ENCODE measurements at regions not wholly inside any gene's neighbourhood (a gene's known extent, or its start where the extent isn't known, plus 50 kb on each side); places are given as distances from the start of the nearest gene placed in this dataset.

DNA sequence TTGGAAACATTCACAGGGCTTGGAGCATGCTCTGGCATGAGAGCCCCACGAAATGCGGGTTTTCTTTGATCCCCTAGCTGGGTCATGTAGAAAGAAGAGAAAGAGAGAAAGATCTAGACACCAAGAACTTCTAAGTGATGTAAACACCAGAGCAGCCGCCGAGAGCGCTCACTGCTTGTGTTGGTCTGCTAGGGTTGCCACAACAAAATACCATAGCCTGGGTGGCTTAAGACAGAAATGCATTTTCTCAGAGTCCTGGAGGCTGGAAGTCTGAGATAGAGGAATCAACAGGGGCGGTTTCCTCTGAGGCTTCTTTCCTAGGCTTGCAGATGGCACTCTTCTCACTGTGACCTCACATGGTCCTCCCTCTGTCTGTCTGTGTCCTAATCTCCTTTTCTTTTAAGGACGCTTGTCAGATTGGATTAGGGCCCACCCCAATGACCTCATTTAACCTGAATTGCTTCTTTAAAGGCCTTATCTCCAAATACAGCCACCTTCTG, 139.5 kb downstream of the CYLD start:
- DNase-seq: no peak

DNA sequence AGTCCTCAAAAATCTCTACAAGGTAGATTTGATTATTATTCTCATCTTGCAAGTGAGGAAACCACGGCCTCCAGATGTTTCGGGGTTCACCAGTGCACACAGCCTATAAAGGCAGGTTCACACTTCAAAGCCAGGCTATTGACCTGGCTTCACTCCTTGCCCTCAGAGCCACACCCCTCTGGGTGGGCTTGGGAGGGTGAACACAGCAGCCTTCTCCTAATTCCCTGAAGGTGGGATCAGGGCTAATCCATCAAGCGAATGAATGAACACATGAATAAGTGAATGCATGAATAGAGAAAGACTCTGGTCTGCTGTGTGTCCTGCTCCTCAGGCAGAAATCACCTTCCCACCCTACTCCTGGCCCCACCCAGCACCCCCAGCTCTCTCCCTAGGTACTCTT, 139.0 kb downstream of the CYLD start:
- no peak for DNase-seq

DNA sequence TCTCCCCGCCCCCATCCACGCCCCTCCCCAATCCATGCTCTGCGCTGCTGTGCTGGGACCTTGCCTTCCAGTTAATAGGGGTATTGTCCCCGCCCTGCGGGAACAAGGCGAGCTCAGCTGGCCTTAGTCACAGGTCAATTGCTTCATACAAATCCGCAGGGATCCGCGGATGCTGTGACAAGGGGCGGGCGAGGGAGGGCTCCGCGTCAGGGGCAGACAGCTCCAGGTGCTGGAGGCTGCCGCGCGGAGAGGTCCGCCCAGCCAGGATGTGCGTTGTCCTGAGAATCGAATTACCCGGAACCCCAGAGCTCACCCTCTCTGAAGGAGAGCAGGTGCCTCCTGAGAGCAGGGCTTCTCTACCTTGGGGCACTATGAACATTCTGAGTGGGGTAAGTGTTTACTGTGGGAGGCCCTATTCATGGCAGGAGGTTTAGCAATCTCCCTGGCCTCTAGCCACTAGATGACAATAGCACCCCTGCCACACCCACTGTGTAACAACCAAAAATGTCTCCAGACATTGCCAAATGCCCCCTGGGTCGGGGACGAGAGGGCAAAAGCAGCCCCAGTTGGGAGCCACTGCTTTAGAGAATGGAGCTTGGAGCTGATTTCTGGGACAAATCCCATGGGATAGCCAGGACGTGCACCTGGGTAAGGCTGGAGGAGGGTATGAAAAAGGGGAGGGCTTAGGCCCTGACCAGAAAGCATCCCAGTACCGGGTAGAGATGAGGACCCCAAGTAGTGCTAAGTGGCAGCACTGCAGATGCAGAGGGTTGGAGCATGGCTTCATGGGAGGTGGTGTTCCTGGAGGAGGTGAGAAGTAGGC, 138.2 kb downstream of the CYLD start:
- DNase-seq: peak in 13 of 58 donors; percentile 14 to 63 (median 39)

DNA sequence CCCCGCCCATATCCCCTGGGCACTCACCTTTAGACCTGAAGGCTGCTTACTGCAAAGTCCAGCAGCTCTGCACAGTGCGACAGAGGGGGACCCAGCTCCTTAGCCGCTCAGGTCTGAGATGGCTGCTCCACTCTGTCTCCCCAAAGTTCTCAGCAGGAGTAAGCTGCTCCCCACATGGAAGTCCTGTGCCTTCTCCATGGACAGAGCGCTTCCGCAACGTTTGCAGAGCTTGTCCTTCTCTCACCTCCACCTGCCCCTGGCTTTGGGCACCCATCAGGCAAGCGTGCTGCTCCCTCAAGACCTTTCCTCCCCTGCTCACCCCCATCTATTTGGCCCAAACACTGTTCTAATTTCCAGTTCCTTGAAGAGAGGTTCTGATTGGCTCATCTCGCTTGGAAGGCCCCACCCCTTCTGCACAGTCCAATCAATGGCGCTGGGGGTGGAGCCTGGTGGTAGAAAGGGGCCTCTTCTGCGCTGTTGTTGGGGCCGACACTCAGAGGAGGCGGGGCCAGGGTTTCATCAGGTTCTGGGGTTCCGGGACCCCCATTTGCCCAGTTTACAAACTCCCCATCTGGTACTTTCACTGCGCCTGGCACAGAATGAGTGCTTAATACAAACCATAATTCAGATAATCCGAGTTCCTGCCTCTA, 137.2 kb downstream of the CYLD start:
- peak in 2 of 58 donors; percentile 6 to 24 for DNase-seq

DNA sequence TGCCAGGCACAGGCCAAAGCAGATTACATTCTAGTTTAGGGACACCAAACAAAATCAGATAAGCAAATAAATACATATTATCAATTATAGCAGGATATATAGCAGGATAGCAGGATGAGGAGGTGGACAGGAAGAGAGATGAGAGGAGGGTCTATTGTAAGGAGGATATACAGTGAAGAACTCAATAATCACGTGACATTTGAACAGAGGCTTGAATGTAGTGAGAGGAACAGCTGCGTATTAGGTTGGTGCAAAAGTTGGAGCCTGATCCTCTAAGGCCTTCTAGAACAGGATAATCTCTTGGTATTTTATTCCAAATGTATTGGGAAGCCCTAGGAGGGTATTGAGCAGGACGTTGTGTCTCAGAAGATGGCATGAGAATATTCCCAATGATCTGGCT, 136.7 kb downstream of the CYLD start:
- no peak for DNase-seq

DNA sequence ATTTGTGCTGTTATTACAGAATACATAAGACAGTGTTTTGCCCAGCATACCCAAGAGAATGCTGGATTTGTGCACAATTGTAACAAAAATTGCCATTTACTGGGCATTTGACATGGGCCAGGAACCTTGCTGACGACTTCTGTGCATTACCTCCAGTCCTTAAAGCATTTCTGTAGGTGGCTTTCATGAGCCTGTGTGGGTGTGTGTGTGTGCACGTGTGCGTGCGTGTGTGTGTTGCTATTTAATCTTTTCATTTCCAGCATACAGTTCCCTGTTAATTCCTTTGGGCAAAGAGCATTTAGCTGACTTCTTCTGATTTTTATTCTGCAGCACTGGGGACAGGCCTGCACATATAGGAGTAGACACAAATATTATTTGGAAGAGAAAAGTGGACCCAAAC, 134.4 kb downstream of the CYLD start:
- no peak for DNase-seq

DNA sequence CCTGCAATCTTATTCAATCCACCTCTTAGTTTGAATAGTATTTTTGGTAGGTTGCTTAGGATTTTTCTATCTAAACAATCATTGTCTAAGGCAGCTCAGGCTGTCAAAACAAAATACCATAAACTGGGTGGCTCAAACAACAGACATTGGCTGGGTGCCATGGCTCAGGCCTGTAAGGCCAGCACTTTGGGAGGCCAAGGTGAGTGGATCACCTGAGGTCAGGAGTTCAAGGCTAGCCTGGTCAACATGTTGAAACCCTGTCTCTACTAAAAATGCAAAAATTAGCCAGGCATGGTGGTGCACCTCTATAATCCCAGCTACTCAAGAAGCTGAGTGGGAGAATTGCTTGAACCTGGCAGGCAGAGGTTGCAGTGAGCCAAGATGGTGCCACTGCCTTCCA, 126.7 kb downstream of the CYLD start:
- no peak for DNase-seq

DNA sequence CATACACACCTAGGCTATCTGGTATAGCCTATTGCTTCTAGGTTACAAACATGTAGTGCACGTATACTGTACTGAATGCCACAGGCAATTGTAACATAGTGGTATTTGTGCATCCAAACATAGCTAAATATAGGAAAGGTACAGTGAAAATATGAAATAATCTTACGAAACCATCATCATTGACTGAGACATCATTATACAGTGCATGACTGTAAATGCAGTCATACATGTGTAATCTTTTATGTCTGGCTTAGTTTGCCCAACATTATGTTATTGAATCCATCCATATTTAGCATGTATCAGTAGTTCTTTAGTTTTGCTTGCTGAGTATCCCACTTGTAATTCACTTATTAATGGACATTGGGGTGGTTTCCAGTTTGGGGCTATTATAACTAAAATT, 124.9 kb downstream of the CYLD start:
- DNase-seq: no peak

DNA sequence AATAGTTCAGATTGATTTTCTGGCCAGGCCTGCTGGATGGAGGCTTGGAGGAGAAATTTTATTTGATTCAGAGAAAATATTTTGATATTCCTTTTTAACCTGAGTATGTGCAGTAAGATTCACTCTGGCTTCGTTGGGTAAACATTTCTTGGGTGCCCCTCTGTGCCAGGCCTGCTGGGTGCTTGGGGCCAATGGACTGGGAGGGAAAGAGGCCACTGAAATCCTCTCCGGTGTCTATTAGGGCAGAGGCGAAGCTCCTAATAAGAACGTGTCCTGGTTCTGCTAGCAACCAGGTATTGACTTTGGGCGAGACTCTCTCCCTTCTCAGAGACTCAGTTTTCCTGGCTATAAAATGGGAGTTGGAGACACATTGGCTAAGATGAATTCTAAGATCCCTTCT, 122.5 kb downstream of the CYLD start:
- no peak for DNase-seq

DNA sequence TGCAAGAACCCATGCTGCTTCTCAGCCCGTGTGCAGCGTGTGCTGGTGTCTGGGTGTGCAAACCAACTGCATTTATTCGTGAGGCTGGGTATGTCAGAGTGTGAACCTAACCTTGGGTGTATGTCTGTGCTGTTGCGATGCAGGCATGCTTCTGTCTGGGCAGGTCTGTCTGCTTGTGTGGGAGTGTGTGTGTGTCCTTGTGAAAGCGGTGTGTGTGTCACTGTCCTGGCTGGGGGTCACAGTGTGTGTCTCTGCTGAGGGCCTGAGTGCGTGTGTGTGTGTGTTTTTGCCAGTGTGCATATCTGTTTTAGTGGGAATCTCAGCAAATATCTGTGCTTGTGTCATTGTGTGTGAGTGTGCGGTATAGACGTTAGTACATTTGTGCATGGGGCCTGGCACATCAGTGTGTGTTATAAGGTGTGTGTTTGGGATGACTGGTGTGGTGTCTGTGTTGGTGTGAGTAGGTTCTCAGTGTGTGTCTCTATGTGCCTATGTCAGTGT, 121.8 kb downstream of the CYLD start:
- DNase-seq: peak in 1 of 58 donors; percentile 29

DNA sequence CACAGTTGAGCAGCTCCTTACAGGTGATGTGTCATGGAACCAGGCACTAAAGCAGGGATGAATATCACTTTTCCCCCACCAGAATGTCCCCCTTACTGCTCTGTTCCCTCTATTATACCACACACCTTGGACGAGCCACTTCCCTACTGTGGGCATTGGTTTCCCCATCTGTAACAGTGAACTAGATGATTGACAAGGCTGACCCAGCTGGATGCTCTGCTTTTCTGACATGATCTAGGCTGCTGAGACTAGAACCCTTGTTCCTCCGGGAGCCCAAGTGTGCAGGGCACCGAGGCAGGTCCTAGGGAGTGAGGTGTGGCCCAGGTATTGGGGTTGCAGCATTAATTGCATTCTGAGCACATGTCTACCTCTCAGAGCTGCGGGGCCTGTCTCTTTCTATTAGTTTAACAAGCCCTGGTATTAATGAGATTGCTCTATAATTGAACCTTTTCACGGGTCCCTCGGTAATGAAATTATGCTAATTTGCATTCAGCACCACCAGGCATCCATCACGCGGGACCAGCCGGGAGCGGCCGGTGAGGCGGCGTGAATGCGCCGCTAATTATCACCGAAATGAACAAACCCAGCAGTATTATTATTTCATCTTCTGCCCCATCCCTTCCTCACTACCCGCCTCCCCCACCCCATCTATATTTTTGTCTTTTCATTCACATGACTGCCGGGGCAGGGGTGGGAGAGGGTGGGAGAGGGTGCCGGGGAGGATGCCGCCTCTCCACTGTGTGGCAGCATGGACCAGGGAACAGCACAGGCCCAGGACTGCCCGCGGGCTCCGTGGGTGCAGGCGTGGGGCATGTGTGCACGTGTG, 121.1 kb downstream of the CYLD start:
- peak in 41 of 58 donors; percentile 13 to 71 (median 46) for DNase-seq

DNA sequence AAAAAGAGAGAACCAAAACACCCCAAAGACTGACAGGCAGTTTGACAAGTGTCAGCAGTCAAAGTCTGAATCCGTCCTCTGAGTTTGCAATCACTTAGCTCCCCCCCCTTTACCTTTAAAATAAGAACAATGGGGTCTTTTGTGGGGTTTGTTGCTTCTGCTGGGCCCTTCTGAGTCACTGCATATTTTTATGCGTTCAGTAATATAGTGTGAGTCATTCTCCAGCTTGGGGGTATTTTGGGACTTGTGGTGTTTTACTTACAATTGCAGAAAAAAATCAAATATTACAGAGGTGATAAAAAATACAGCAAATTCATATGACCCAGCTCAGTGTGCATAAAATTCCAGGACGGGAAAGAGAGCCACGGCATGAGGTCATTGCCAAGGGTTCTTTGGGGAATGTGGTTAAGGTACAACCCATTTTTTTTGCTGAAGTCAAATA, 120.1 kb downstream of the CYLD start:
- DNase-seq: no peak

DNA sequence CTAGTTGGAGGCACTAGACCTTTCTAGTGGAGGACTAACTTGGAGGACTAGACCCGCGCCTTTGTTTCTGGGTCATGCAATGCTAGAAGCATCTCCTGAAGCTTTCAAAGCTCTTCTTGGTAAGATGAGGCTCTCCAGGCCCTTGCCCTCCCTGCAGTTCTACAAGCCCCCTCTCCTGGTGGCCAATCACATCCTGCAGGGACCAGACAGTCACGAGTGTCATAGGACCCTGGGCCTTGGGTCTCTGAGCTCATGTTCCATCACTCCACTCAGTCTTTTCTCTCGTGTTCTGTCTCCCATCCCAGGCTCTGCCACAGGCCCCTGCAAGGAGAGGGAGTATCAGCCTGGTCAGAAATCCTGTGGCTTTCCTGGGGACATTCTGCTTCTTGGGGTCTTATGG, 119.6 kb downstream of the CYLD start:
- no peak for DNase-seq

DNA sequence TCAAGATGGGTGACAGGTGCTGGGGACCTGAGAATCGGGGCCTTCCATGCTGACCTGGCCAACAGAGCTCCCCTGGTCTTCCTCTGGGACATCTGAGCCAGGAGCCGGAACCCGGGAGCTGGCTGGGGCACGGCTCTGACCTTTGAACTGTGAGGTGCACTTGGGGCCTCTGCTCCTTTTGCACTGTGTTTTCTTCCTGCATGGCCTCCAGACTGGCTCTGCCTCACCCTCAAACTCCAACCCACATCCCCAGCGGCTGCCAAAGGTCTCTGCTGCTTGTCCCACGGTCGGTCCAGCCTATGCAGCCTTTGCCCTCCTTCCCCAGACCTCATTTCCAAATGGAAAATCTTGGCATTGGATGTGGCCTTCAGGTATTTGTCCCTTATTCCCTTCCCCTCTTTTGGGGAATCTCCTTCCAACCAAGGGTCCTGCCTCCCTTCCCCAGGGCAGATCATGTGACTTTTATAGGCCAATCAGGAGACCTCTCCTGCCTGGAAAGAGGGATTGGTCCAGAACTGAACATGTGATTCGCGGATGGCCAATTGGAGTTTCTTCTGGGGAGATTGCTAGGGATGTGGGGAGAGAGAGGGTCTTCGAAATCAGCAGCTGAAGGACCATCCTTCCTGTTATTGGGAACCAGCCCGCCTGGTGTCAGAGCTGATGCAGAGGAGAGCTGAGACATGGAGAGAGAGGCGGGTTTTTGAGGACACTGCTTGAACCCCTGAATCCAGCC, 117.9 kb downstream of the CYLD start:
- DNase-seq: no peak

DNA sequence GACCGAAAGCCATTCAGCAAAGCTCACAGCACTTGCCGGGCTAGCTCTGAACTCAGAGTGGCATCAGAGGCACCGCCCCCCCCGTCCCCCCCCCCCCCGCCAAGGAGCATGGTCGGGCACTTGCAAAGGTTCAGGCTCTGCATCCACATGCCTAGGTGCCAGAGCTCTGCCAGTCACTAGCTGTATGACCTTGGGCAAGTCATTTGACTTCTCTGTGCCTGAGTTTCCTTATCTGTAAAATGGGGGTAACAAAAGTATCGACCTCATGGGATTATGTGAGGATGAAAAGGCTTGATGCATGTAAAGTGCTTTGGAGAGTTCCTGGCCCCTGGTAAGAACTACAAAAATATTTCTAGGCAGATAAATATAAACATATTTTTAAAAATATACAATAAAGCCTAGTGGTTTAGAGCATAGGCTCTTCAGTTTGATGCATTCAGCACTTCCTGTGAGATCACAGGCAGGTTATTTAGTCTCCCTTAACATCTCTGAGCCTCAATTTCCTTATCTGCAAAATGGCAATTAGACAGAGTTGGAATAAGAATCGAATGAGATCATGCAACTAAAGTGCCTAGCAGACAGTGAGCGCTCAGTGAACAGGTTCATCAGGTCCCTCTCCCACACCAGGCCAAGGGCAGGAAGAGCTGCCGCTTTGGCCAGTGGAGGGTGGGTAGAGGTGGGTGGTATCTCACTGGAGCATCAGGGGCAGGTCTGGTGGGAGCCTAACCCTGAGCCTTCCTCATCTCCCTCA, 117.2 kb downstream of the CYLD start:
- no peak for DNase-seq

DNA sequence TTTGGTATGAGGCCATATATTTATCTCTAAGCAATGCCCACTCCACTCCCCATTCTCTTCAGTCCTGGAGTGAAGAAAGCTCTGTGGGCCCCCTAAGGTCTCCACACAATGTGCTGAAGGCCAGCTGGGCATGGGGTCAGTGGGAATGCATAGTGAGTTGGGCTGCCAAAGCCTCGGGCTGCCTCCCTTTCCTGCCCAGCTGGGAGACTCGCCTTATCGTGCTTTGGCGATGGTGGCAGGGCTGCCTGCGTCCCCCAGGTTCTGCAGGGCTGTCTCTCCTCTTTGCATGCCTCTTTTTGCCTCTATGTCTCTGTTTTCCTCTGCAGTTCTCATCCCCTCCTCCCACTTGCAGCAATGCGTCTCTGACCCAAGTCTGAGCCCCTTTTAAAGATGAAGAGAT, 116.5 kb downstream of the CYLD start:
- DNase-seq: no peak

DNA sequence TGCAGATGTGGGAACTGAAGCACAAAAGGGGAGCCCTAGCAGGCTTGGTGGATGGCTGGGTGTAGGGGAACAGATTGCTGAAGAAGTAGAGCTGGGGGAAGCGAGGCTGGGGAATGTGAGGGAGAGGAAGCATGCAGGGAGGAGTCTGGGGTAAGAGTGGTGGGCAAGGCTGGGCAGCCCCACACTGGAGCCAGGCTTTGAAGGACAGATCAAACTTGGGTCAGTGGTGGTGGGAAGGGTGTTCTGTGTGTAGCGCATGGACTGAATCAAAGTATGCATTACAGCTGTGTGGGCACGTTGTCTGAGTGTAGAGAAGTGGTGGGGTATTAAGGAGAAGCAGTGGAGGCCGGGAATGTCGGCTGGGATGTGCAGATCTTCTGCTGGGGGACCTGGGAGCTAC, 116.0 kb downstream of the CYLD start:
- no peak for DNase-seq

DNA sequence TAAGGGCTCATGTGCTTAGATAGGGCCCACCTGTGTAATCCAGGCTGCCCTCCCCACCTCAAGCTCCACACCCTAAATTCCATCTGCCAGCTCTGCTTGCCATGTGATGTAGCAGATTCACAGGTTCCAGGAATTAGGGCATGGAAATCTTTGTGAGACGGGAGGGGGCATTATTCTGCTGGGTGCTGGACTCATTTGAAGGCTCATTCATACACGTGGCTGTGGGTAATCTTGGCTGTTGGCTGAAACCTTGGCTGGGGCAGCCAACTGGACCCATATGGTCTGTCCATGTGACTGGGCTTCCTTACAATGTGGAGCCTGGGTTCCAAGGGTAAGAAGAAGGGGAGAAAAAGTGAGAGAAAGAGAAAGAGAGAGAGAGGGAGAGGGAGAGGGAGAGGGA, 115.1 kb downstream of the CYLD start:
- DNase-seq: no peak

DNA sequence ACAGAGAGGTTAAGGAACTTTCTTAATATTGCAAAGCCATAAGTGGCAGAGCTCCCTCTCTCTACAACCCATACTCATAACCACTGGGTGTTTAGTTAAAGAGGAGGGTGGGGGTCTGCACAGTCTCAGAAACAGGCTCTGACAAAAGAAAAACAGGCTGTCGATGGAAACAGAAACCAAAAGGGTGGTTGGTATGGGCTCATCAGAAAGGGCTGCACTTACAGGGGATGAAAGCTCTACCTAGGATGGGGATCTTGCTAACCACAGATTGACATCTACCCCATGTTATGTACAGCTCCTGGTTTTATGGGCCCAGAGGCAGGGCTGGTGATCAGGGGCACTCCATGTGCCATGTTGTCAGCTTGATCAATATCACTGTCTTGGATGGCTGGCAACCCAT, 111.4 kb downstream of the CYLD start:
- DNase-seq: no peak
